AG10803 (cell line): ENCODE measurements at regions not wholly inside any gene's neighbourhood (a gene's known extent, or its start where the extent isn't known, plus 50 kb on each side); places are given as distances from the start of the nearest gene placed in this dataset.

Experiments used
- DNase-seq: peaks from one replicate; pipeline ENCODE4 v3.0.0; 2010; ENCODE audit warnings: low read depth
- H3K4me3 ChIP-seq: 2 replicates; pipeline ENCODE4 v1.5.1; 2011; ENCODE audit warnings: mild to moderate bottlenecking, low read length, control low read depth
- CTCF ChIP-seq: conservative IDR thresholded peaks from 2 replicates; pipeline ENCODE4 v1.5.1; 2011; ENCODE audit warnings: mild to moderate bottlenecking, low read length, control low read depth, inconsistent platforms

GRCh38 chr4:115763051-115763450 lies 649.6 kb upstream of the NDST4 start:
- TF ChIP-seq CTCF, result no peak
- H3K4me3 ChIP-seq, result no peak overlapping the region
- no peak for DNase-seq

GRCh38 chr4:115759231-115759630 lies 645.8 kb upstream of the NDST4 start:
- TF ChIP-seq CTCF, result no peak
- DNase-seq, result no peak
- H3K4me3 ChIP-seq, result no peak overlapping the region

GRCh38 chr4:115749404-115749803 lies 636.0 kb upstream of the NDST4 start:
- TF ChIP-seq CTCF, result no peak
- no peak overlapping the region for H3K4me3 ChIP-seq
- no peak for DNase-seq

GRCh38 chr4:115740806-115741205 lies 627.4 kb upstream of the NDST4 start:
- no peak for DNase-seq
- no peak for TF ChIP-seq CTCF

GRCh38 chr4:115729739-115730266 lies 616.4 kb upstream of the NDST4 start:
- no peak overlapping the region for H3K4me3 ChIP-seq
- no peak for TF ChIP-seq CTCF
- DNase-seq, result no peak

More at GRCh38 chr4:115740806-115741205, 627.4 kb upstream of the NDST4 start:
- H3K4me3 ChIP-seq, result no peak overlapping the region

GRCh38 chr4:115723621-115724020 lies 610.2 kb upstream of the NDST4 start:
- no peak for TF ChIP-seq CTCF
- no peak for DNase-seq
- H3K4me3 ChIP-seq, result no peak overlapping the region

GRCh38 chr4:115720611-115721010 lies 607.2 kb upstream of the NDST4 start:
- no peak for TF ChIP-seq CTCF
- no peak for DNase-seq
- H3K4me3 ChIP-seq, result no peak overlapping the region
